ENCODE measurements at regions not wholly inside any gene's neighbourhood (a gene's known extent, or its start where the extent isn't known, plus 50 kb on each side); places are given as distances from the start of the nearest gene placed in this dataset.

- no peak for TF ChIP-seq EZH2 (IDR thresholded peaks at IDR 0.05)
- no peak for TF ChIP-seq POLR2AphosphoS5 (IDR thresholded peaks at IDR 0.05; ENCODE audit: borderline replicate concordance, low read depth, low read length)
Observed at GRCh38 chr9:106072421-106072820, 378.1 kb downstream of the TMEM38B start.

Data from SK-N-MC (cell line).